TTC549 (cell line): ENCODE measurements at regions not wholly inside any gene's neighbourhood (a gene's known extent, or its start where the extent isn't known, plus 50 kb on each side); places are given as distances from the start of the nearest gene placed in this dataset.
"Not testable (repeated sequence)": the region's sequence is repeated elsewhere in the genome, so short reads cannot be mapped to it uniquely, and the experiment has no call there.

Experiments used
- FAIRE-seq: peaks from 2 replicates; lab custom pipeline; 2012; peaks lifted over from hg19 to GRCh38; lab: Jason Lieb, UNC

DNA sequence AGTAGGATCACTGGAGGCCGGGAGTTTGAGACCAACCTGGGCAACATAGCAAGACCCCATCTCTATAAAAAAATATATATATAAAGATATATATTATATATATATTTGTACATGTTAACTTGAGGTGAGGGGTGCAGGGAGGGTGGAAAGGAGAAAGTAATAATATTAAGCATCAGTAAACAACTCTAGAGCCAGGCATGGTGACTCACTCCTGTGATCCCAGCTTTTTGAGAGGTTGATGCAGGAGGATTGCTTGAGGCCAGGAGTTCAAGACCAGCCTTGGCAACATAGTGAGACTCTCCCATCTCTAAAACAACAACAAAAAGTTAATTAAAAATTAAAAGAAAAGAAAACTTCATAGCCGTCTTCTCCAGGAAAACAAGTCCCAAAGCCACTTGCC lies 61.7 kb upstream of the SMURF2 start:
- FAIRE-seq, result no peak

- FAIRE-seq, result peak; percentile 75
Measured at GRCh38 chr17:64721556-64721955, 59.4 kb upstream of the SMURF2 start.

- peak; percentile 63 for FAIRE-seq
Measured at GRCh38 chr17:64720253-64720652, 58.1 kb upstream of the SMURF2 start.

DNA sequence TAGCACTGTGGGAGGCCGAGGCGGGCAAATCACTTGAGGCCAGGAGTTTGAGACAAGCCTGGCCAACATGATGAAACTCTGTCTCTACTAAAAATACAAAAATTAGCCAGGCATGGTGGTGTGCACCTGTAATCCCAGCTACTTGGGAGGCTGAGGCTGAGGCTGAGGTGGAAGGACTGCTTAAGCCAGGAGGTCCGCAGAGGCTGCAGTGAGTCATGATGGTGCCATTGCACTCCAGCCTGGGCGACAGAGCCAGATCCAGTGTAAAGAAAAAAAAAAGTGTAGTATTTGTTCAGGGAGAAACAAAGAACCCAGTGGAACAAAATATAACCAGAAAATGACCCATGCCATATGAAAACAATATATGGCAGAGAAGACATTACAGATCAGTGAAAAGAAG lies 57.4 kb upstream of the SMURF2 start:
- not testable (repeated sequence) for FAIRE-seq

DNA sequence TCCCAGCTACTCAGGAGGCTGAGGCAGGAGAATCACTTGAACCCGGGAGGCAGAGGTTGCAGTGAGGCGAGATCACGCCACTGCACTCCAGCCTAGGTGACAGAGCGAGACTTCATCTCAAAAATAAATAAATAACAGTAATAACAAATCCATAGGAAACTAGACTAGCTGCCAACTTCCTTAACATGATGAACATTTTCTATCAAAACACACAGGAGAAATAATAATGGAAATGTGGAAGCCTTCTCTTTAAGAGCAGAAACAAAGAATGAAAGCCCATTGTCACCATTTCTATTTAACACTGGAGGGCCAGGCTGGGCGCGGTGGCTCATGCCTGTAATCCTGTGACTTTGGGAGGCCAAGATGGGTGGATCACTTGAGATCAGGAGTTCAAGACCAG lies 56.7 kb upstream of the SMURF2 start:
- FAIRE-seq, result not testable (repeated sequence)

GRCh38 chr17:64718058-64718457 lies 56.0 kb upstream of the SMURF2 start:
- FAIRE-seq, result no peak

DNA sequence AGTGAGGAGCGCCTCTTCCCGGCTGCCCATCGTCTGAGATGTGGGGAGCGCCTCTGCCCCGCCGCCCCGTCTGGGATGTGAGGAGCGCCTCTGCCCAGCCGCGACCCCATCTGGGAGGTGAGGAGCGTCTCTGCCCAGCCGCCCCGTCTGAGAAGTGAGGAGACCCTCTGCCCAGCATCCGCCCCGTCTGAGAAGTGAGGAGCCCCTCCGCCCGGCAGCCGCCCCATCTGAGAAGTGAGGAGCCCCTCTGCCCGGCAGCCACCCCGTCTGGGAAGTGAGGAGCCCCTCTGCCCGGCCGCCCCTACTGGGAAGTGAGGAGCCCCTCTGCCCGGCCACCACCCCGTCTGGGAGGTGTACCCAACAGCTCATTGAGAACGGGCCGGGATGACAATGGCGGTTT lies 54.4 kb upstream of the SMURF2 start:
- FAIRE-seq, result not testable (repeated sequence)

GRCh38 chr17:64713786-64714185 lies 51.7 kb upstream of the SMURF2 start:
- FAIRE-seq, result not testable (repeated sequence)

- FAIRE-seq, result not testable (repeated sequence)
Measured at GRCh38 chr17:64712557-64713351, 50.6 kb upstream of the SMURF2 start.
